K562 (cell line): ENCODE measurements at regions not wholly inside any gene's neighbourhood (a gene's known extent, or its start where the extent isn't known, plus 50 kb on each side); places are given as distances from the start of the nearest gene placed in this dataset.

Source experiments
- ATAC-seq: fragments of 200-7000 bp; cut with Tn5 transposase; 3 replicates; pipeline ENCODE4 v1.9.1; 2020; ENCODE audit warnings: moderate library complexity
- BruUV-seq: library from RNA; stranded (reverse); fragments of 400-500 nt; replicated peaks from 2 replicates; lab custom pipeline; 2021; lab: Mats Ljungman, UMichigan
- CTCF ChIA-PET: fragments of 300-600 bp; formaldehyde crosslinking; extraction: SDS; loops from one replicate; lab custom pipeline; 2021; ENCODE audit warnings: low intra/inter-chr PET ratio; lab: Yijun Ruan, JAX
- POLR2A ChIA-PET: fragments of 300-600, 350-650 bp; sonication (Branson Sonifier 250); formaldehyde crosslinking; extraction: SDS; loops from one replicate; lab custom pipeline; 2021; ENCODE audit warnings: antibody characterized with exemption, inconsistent platforms; lab: Yijun Ruan, JAX
- DNase-seq, 4 experiments: peaks; one replicate each; pipeline versions ENCODE4 v3.0.0 to v3.0.0-alpha.2; 2011 to 2018; ENCODE audit warnings: low spot score in 3 of 4, mixed read lengths in 3 of 4; ENCODE audit errors: extremely low read depth in 1 of 4
- FAIRE-seq: peaks from 2 replicates; lab custom pipeline; 2011; peaks lifted over from hg19 to GRCh38; lab: Jason Lieb, UNC
- H2AFZ ChIP-seq: 2 replicates; pipeline ENCODE4 v1.6.0; 2011; ENCODE audit warnings: low read depth, low read length, control low read depth, inconsistent platforms
- H3K27ac ChIP-seq: fragments of 200-600 bp; 3 replicates; pipeline ENCODE4 v1.8.0; 2011; ENCODE audit warnings: low read depth, mild to moderate bottlenecking, control low read depth, inconsistent platforms, low read length, moderate library complexity, mixed read lengths; ENCODE audit errors: extremely low read depth
- H3K27me3 ChIP-seq, 2 experiments: fragments of 300-600 bp in 1 of 2; 2 replicates in 1 of 2; 3 replicates in 1 of 2; pipeline versions ENCODE4 v1.6.0 to v1.8.0; 2011; ENCODE audit warnings: inconsistent platforms in 2 of 2, low read length in 2 of 2, mild to moderate bottlenecking in 1 of 2, mixed read lengths in 1 of 2, moderate library complexity in 1 of 2; ENCODE audit not compliant: control insufficient read depth in 2 of 2, insufficient read depth in 2 of 2
- H3K36me3 ChIP-seq: fragments of 300-600 bp; 3 replicates; pipeline ENCODE4 v1.8.0; 2011; ENCODE audit warnings: mild to moderate bottlenecking, low read length, inconsistent platforms; ENCODE audit not compliant: control insufficient read depth, insufficient read depth
- H3K4me1 ChIP-seq, 2 experiments: fragments of 200-600 bp in 1 of 2; replicated peaks in 1 of 2; 2 replicates in 1 of 2; 3 replicates in 1 of 2; pipeline versions ENCODE4 v1.5.1 to v1.8.0; 2011; ENCODE audit warnings: inconsistent platforms in 2 of 2, low read length in 2 of 2, mild to moderate bottlenecking in 1 of 2, mixed read lengths in 1 of 2, moderate library complexity in 1 of 2; ENCODE audit not compliant: control insufficient read depth in 2 of 2, insufficient read depth in 2 of 2
- H3K4me2 ChIP-seq: 2 replicates; pipeline ENCODE4 v1.6.1; 2011; ENCODE audit warnings: low read length, control low read depth, inconsistent platforms, mixed read lengths; ENCODE audit not compliant: insufficient read depth
- H3K4me3 ChIP-seq: fragments of 200-600 bp; sonication (generic), shearing (Covaris generic); 2 replicates; pipeline ENCODE4 v1.5.1; 2016; ENCODE audit warnings: control low read depth, inconsistent platforms
- H3K79me2 ChIP-seq: fragments of 200-600 bp; 3 replicates; pipeline ENCODE4 v1.8.0; 2011; ENCODE audit warnings: low read length, inconsistent platforms; ENCODE audit not compliant: control insufficient read depth, insufficient read depth
- H3K9ac ChIP-seq, 2 experiments: 2 replicates each; pipeline versions ENCODE4 v1.6.0 to v1.6.1; 2011; ENCODE audit warnings: low read depth in 2 of 2, low read length in 2 of 2, control low read depth in 1 of 2, inconsistent platforms in 1 of 2, mild to moderate bottlenecking in 1 of 2, mixed read lengths in 1 of 2; ENCODE audit not compliant: insufficient read depth in 1 of 2
- H3K9me1 ChIP-seq: one replicate; pipeline ENCODE4 v1.6.0; 2011; ENCODE audit warnings: inconsistent platforms, mild to moderate bottlenecking, low read length, moderate library complexity; ENCODE audit not compliant: control insufficient read depth, insufficient read depth
- H3K9me3 ChIP-seq: replicated peaks from 2 replicates; pipeline ENCODE4 v1.5.1; 2011; ENCODE audit warnings: low read depth, low read length, inconsistent platforms; ENCODE audit not compliant: control insufficient read depth, insufficient read depth
- H4K20me1 ChIP-seq: replicated peaks from 2 replicates; pipeline ENCODE4 v1.6.1; 2011; ENCODE audit warnings: low read length, inconsistent platforms, mixed read lengths; ENCODE audit not compliant: control insufficient read depth, insufficient read depth
- CBX1 ChIP-seq: sonication (generic); IDR thresholded peaks from 2 replicates; pipeline ENCODE4 v1.6.1; 2016; ENCODE audit warnings: antibody characterized with exemption, low read depth, mild to moderate bottlenecking
- CREBBP ChIP-seq: IDR thresholded peaks from one replicate; pipeline ENCODE4 v1.6.1; 2012; ENCODE audit warnings: low read depth, mild to moderate bottlenecking, control low read depth, inconsistent platforms, low read length
- DDX20 ChIP-seq: fragments of 450-650 bp; IDR thresholded peaks from 2 replicates; pipeline ENCODE4 v1.6.1; 2016; ENCODE audit warnings: missing genetic modification characterization, low read depth, mild to moderate bottlenecking, missing compliant biosample characterization, moderate library complexity
- EP400 ChIP-seq: fragments of 450-650 bp; IDR thresholded peaks from 2 replicates; pipeline ENCODE4 v1.6.1; 2017; ENCODE audit warnings: antibody characterized with exemption, mild to moderate bottlenecking, moderate library complexity
- ESRRA ChIP-seq: fragments of 450-650 bp; IDR thresholded peaks from 2 replicates; pipeline ENCODE4 v1.6.1; 2014; ENCODE audit warnings: low read depth, mild to moderate bottlenecking, moderate library complexity, borderline replicate concordance
- GTF3C2 ChIP-seq: IDR thresholded peaks from 3 replicates; pipeline ENCODE4 v1.6.1; 2011; ENCODE audit warnings: borderline replicate concordance, mild to moderate bottlenecking, moderate library complexity; ENCODE audit not compliant: insufficient read length; ENCODE audit errors: extremely low read depth
- ID3 ChIP-seq, 2 experiments: fragments of 250-450 bp in 1 of 2; fragments of 450-650 bp in 1 of 2; sonication (Bioruptor Pico) in 1 of 2; IDR thresholded peaks; 2 replicates each; pipeline versions ENCODE4 v1.6.1 to v1.8.0; 2016 to 2021; ENCODE audit warnings: mild to moderate bottlenecking in 2 of 2, moderate library complexity in 2 of 2, missing compliant biosample characterization in 1 of 2, missing genetic modification characterization in 1 of 2
- JUNB ChIP-seq: fragments of 450-650 bp; formaldehyde crosslinking; conservative IDR thresholded peaks from 2 replicates; pipeline ENCODE4 v1.4.0; 2020; ENCODE audit warnings: mild to moderate bottlenecking
- MXD1 ChIP-seq: fragments of 250-450 bp; sonication (Bioruptor Pico); IDR thresholded peaks from 2 replicates; pipeline ENCODE4 v1.8.0; 2021; ENCODE audit warnings: borderline replicate concordance, mild to moderate bottlenecking, moderate library complexity; ENCODE audit not compliant: poor library complexity, severe bottlenecking
- ZBTB34 ChIP-seq: fragments of 250-450 bp; sonication (Bioruptor Pico); IDR thresholded peaks from 2 replicates; pipeline ENCODE4 v1.8.0; 2021; ENCODE audit warnings: mild to moderate bottlenecking, moderate library complexity
- ZFP91 ChIP-seq: sonication (generic); formaldehyde crosslinking; IDR thresholded peaks from 2 replicates; pipeline ENCODE4 v1.8.0; 2022; ENCODE audit warnings: mild to moderate bottlenecking, missing genetic modification reagents
- ZNF282 ChIP-seq: sonication (generic); formaldehyde crosslinking; IDR thresholded peaks from 2 replicates; pipeline ENCODE4 v1.8.1; 2023; ENCODE audit warnings: missing genetic modification reagents
- WGBS: fragments of 100-300 bp; shearing (Covaris generic); methylation state at CpG from one replicate; pipeline ENCODE4 v1.1.6; 2016; ENCODE audit warnings: low coverage, mixed read lengths; ENCODE audit not compliant: insufficient coverage; ENCODE audit errors: missing lambda C conversion rate; 5-methylcytosine and 5-hydroxymethylcytosine counted together
- in situ Hi-C: fragments of 300-500 bp; cut with MboI; formaldehyde crosslinking; loops from 4 replicates; pipeline ENCODE4 v1.15.0; 2018; ENCODE audit warnings: inconsistent platforms, mixed read lengths
- intact Hi-C: fragments of 100-400 bp; cut with micrococcal nuclease; formaldehyde crosslinking; loops from 2 replicates; pipeline ENCODE4 v1.14.2; 2022

GRCh38 chr1:199580300-199580699 is 447.2 kb upstream of the NR5A2 start:
- Histone ChIP-seq H2AFZ (no peak overlapping the region), H3K27ac (no peak overlapping the region), H3K36me3 (no peaks in the 10 kb centered on the region), H3K9me3 (no peaks in the 10 kb centered on the region), H3K79me2 (no peaks in the 10 kb centered on the region), H3K4me3 (no peak overlapping the region), H3K27me3 (no peaks in the 10 kb centered on the region), H4K20me1 (no peaks in the 10 kb centered on the region), H3K9ac (no peak overlapping the region), H3K4me2 (no peak overlapping the region)
- POLR2A ChIA-PET: no interaction called here
- in situ Hi-C loops (no loop called here), intact Hi-C loops (no loop called here)
- WGBS: 2% methylated on average over 3 of the region's 3 CpGs
- CTCF ChIA-PET: no interaction called here
- BruUV-seq: no TSS peak
- no peak for TF ChIP-seq GTF3C2
- no peak for TF ChIP-seq EP400
- TF ChIP-seq DDX20 (tag): no peak
- no peak for TF ChIP-seq ZFP91 (CRISPR knock-in tag)
- no peak for TF ChIP-seq CREBBP
- TF ChIP-seq ZBTB34 (CRISPR knock-in tag): no peak
- no peak for TF ChIP-seq ESRRA
- no peak for TF ChIP-seq ZNF282
- no peak for TF ChIP-seq MXD1 (CRISPR knock-in tag)
- TF ChIP-seq CBX1: no peak
- no peak for TF ChIP-seq JUNB
- no peak for TF ChIP-seq ID3 (CRISPR knock-in tag; IDR thresholded peaks at IDR 0.05)
- no peak for TF ChIP-seq ID3 (tag; IDR thresholded peaks at IDR 0.05)
- TF ChIP-seq, all 486 proteins: peak for 0
- ATAC-seq (no peak), DNase-seq (no peak), FAIRE-seq (no peak)
- no peaks in the 10 kb centered on the region for H3K4me1 ChIP-seq
- no peaks in the 10 kb centered on the region for H3K9me1 ChIP-seq
